MM.1S (cell line): ENCODE measurements at regions not wholly inside any gene's neighbourhood (a gene's known extent, or its start where the extent isn't known, plus 50 kb on each side); places are given as distances from the start of the nearest gene placed in this dataset.

ENCODE experiments used
- DNase-seq: peaks from one replicate; pipeline ENCODE4 v3.0.0-alpha.2; 2015
- H2AFZ ChIP-seq: fragments of 300-600 bp; sonication (generic); 2 replicates; pipeline ENCODE4 v1.6.0; 2016; ENCODE audit warnings: antibody characterized with exemption, low read length
- H3F3A ChIP-seq: fragments of 300-600 bp; sonication (generic); 2 replicates; pipeline ENCODE4 v1.6.1; 2016; ENCODE audit warnings: mild to moderate bottlenecking, antibody characterized with exemption, low read length, moderate library complexity, mixed read lengths; ENCODE audit not compliant: insufficient read depth
- H3K27ac ChIP-seq: fragments of 300-600 bp; sonication (generic); 2 replicates; pipeline ENCODE4 v1.5.1; 2016; ENCODE audit warnings: mild to moderate bottlenecking, low read length
- H3K27me3 ChIP-seq: fragments of 300-600 bp; sonication (generic); replicated peaks from 2 replicates; pipeline ENCODE4 v1.6.0; 2016; ENCODE audit warnings: low read length; ENCODE audit not compliant: insufficient read depth
- H3K36me3 ChIP-seq: fragments of 300-600 bp; sonication (generic); replicated peaks from 2 replicates; pipeline ENCODE4 v1.6.1; 2016; ENCODE audit warnings: mild to moderate bottlenecking, low read length, mixed read lengths; ENCODE audit not compliant: insufficient read depth
- H3K4me1 ChIP-seq: fragments of 300-600 bp; sonication (generic); 2 replicates; pipeline ENCODE4 v1.6.1; 2016; ENCODE audit warnings: low read length, mixed read lengths
- H3K4me2 ChIP-seq: fragments of 300-600 bp; sonication (generic); 2 replicates; pipeline ENCODE4 v1.6.0; 2016; ENCODE audit warnings: low read depth, low read length
- H3K4me3 ChIP-seq: fragments of 300-600 bp; sonication (generic); 2 replicates; pipeline ENCODE4 v1.5.1; 2016; ENCODE audit warnings: low read length, mixed read lengths
- H3K79me2 ChIP-seq: fragments of 300-600 bp; sonication (generic); 2 replicates; pipeline ENCODE4 v1.6.1; 2016; ENCODE audit warnings: mixed run types, low read length, mixed read lengths
- H3K9ac ChIP-seq: fragments of 300-600 bp; sonication (generic); 2 replicates; pipeline ENCODE4 v1.6.1; 2016; ENCODE audit warnings: low read length, mixed read lengths
- H3K9me2 ChIP-seq: fragments of 300-600 bp; sonication (generic); replicated peaks from 2 replicates; pipeline ENCODE4 v1.6.1; 2016; ENCODE audit warnings: mild to moderate bottlenecking, low read length, mixed read lengths; ENCODE audit not compliant: insufficient read depth
- H3K9me3 ChIP-seq: fragments of 300-600 bp; sonication (generic); replicated peaks from 2 replicates; pipeline ENCODE4 v1.6.1; 2016; ENCODE audit warnings: mild to moderate bottlenecking, low read length, mixed read lengths; ENCODE audit not compliant: insufficient read depth
- H4K20me1 ChIP-seq: fragments of 300-600 bp; sonication (generic); 2 replicates; pipeline ENCODE4 v1.6.1; 2016; ENCODE audit warnings: mild to moderate bottlenecking, low read length, moderate library complexity, mixed read lengths; ENCODE audit not compliant: insufficient read depth
- EZH2 ChIP-seq: fragments of 300-600 bp; sonication (generic); optimal IDR thresholded peaks from 2 replicates; pipeline ENCODE3; 2017; ENCODE audit warnings: low read depth, mild to moderate bottlenecking, antibody characterized with exemption, low read length, mixed read lengths
- EZH2phosphoT487 ChIP-seq: fragments of 300-600 bp; sonication (generic); IDR thresholded peaks from 2 replicates; pipeline ENCODE4 v1.6.1; 2018; ENCODE audit warnings: antibody characterized with exemption, low read length
- TF ChIP-seq, protein P1 (sequence below): fragments of 300-600 bp; sonication (generic); IDR thresholded peaks from 2 replicates; pipeline ENCODE4 v1.5.1; 2016; ENCODE audit warnings: antibody characterized with exemption, low read length, mixed read lengths

DNA sequence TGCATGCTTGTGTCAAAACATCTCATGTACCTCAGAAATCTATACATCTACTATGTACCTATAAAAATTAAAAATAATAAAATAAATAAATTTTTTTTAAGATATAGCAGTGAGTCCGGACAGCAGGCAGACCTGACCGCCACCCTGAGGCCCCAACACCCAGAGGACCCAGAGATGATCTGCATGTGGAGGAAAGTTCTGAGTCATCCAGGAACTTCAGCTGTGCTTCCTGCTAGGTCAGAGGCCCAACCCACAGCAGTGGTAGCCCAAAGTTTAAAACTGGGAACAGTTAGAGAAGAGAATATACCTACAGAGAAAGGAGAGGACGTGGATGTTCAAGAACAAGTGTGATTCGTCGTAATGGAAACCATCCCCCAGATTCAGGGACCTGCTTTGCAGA lies 683.7 kb upstream of the NRP1 start:
- H3K36me3 ChIP-seq = no peaks in the 10 kb centered on the region
- no peak overlapping the region for H3K27ac ChIP-seq
- TF ChIP-seq EZH2phosphoT487 (no peak), EZH2 (no peak)
- TF ChIP-seq, protein P1, sequence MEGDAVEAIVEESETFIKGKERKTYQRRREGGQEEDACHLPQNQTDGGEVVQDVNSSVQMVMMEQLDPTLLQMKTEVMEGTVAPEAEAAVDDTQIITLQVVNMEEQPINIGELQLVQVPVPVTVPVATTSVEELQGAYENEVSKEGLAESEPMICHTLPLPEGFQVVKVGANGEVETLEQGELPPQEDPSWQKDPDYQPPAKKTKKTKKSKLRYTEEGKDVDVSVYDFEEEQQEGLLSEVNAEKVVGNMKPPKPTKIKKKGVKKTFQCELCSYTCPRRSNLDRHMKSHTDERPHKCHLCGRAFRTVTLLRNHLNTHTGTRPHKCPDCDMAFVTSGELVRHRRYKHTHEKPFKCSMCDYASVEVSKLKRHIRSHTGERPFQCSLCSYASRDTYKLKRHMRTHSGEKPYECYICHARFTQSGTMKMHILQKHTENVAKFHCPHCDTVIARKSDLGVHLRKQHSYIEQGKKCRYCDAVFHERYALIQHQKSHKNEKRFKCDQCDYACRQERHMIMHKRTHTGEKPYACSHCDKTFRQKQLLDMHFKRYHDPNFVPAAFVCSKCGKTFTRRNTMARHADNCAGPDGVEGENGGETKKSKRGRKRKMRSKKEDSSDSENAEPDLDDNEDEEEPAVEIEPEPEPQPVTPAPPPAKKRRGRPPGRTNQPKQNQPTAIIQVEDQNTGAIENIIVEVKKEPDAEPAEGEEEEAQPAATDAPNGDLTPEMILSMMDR = no peak
- H3K27me3 ChIP-seq = no peaks in the 10 kb centered on the region
- H2AFZ ChIP-seq = no peak overlapping the region
- H3K4me2 ChIP-seq = no peak overlapping the region
- DNase-seq = no peak
- H3K9me2 ChIP-seq = no peaks in the 10 kb centered on the region
- H3K4me1 ChIP-seq = no peaks in the 10 kb centered on the region
- no peaks in the 10 kb centered on the region for H3F3A ChIP-seq
- no peaks in the 10 kb centered on the region for H3K9me3 ChIP-seq
- no peak overlapping the region for H3K4me3 ChIP-seq
- no peaks in the 10 kb centered on the region for H4K20me1 ChIP-seq
- no peaks in the 10 kb centered on the region for H3K79me2 ChIP-seq
- H3K9ac ChIP-seq = no peak overlapping the region

DNA sequence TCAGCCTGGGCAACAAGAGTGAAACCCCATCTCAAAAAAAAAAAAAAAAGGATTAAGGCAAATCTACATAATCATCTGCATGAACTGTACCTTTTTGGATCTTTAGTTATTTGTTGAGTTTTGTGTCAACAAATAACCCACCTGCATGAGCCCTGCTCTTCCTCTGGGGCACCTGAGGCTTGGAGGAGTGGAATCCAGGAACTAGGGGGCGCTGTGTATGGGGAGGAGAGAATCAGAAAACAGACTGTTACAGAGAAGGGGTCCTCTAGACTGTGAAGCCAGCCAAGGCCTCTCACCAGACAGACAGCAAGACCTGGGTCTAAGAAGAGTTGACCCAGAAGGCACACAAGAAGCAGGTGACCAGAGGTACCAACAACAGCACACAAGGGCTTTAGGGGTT lies 682.8 kb upstream of the NRP1 start:
- no peaks in the 10 kb centered on the region for H3K4me1 ChIP-seq
- TF ChIP-seq EZH2 (no peak), EZH2phosphoT487 (no peak)
- TF ChIP-seq, protein P1 = no peak
- no peak overlapping the region for H3K9ac ChIP-seq
- no peaks in the 10 kb centered on the region for H3K9me2 ChIP-seq
- no peaks in the 10 kb centered on the region for H3K79me2 ChIP-seq
- no peaks in the 10 kb centered on the region for H3K36me3 ChIP-seq
- DNase-seq = no peak
- no peaks in the 10 kb centered on the region for H3K9me3 ChIP-seq
- H3K4me3 ChIP-seq = no peak overlapping the region
- H3K27me3 ChIP-seq = no peaks in the 10 kb centered on the region
- no peak overlapping the region for H3K4me2 ChIP-seq
- no peaks in the 10 kb centered on the region for H4K20me1 ChIP-seq
- no peaks in the 10 kb centered on the region for H3F3A ChIP-seq
- no peak overlapping the region for H2AFZ ChIP-seq
- H3K27ac ChIP-seq = no peak overlapping the region

DNA sequence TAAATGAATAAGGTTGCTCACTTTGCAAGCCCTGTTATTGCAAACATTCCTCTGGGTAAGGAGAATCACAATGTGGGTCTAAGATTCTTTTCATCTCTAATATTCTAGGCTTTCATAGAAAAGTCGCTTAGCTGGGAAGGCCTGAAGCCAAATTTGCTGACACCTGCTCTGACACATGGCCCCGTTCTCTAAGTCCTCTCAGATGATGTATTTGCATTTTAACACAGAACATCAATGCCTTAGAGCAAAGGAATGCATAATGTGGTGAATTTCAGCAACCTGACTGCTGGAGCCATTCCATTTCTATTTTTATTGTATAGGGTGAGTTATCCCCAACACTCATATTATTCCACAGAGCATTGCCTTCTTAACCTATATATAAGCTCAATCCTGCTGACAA lies 682.1 kb upstream of the NRP1 start:
- Histone ChIP-seq H3K36me3 (no peaks in the 10 kb centered on the region), H3K9ac (no peak overlapping the region)
- DNase-seq = no peak

More for the DNA sequence above, 682.1 kb upstream of the NRP1 start:
- TF ChIP-seq, protein P1 = no peak
- TF ChIP-seq EZH2 (no peak), EZH2phosphoT487 (no peak)
- Histone ChIP-seq H3K4me3 (no peak overlapping the region), H3K4me1 (no peaks in the 10 kb centered on the region), H3K27ac (no peak overlapping the region), H3F3A (no peaks in the 10 kb centered on the region), H3K79me2 (no peaks in the 10 kb centered on the region), H2AFZ (no peak overlapping the region), H3K27me3 (no peaks in the 10 kb centered on the region), H4K20me1 (no peaks in the 10 kb centered on the region), H3K9me2 (no peaks in the 10 kb centered on the region), H3K4me2 (no peak overlapping the region), H3K9me3 (no peaks in the 10 kb centered on the region)
